ENCODE measurements at regions not wholly inside any gene's neighbourhood (a gene's known extent, or its start where the extent isn't known, plus 50 kb on each side); places are given as distances from the start of the nearest gene placed in this dataset.

- TF ChIP-seq POLR2A (IDR thresholded peaks at IDR 0.05; ENCODE audit: low read length) (no peak), CTCF (IDR thresholded peaks at IDR 0.05) (no peak), SREBF2 (IDR thresholded peaks at IDR 0.05) (no peak), EP300 (IDR thresholded peaks at IDR 0.05) (no peak), CHD2 (IDR thresholded peaks at IDR 0.05; ENCODE audit: low read length, partially characterized antibody) (no peak), SMC3 (IDR thresholded peaks at IDR 0.05) (no peak), RFX5 (IDR thresholded peaks at IDR 0.05) (no peak), HOXA7 (CRISPR knock-in tag; IDR thresholded peaks at IDR 0.05) (no peak), MAZ (IDR thresholded peaks at IDR 0.05; ENCODE audit: borderline replicate concordance, low read depth, low read length) (no peak), REST (IDR thresholded peaks at IDR 0.05) (no peak), JUNB (IDR thresholded peaks at IDR 0.05) (no peak), CEBPB (IDR thresholded peaks at IDR 0.05) (no peak)
- TF ChIP-seq, protein P1, sequence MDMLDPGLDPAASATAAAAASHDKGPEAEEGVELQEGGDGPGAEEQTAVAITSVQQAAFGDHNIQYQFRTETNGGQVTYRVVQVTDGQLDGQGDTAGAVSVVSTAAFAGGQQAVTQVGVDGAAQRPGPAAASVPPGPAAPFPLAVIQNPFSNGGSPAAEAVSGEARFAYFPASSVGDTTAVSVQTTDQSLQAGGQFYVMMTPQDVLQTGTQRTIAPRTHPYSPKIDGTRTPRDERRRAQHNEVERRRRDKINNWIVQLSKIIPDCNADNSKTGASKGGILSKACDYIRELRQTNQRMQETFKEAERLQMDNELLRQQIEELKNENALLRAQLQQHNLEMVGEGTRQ (IDR thresholded peaks at IDR 0.05) = no peak
These were observed 163.5 kb downstream of the TLR5 start for GRCh38 chr1:222979561-222979960.
